ENCODE measurements at regions not wholly inside any gene's neighbourhood (a gene's known extent, or its start where the extent isn't known, plus 50 kb on each side); places are given as distances from the start of the nearest gene placed in this dataset.

DNA sequence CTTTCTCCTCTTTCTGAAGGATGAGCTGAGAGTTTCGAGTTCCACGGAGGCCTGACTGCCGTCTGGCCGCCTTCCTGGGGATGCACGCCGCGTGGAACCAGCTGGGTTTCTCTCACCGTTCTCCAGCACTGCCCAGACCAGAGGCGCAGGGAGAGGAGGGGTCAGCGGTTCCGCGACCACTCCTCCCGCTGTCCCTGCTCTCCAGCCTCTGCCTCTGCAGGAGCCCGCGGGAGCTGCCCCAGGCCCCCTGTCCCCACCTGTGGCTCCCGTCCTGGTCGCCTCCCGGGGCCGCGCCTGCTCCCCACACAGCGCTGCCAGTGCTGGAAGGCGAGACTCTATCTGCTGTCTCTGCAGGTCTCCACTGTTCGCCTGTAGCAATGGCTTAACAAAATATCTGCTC lies 106.8 kb upstream of the AFDN start:
- Histone ChIP-seq H3K4me1 (ENCODE audit: low read depth) (no peaks in the 10 kb centered on the region), H3K27me3 (no peaks in the 10 kb centered on the region), H3K36me3 (no peaks in the 10 kb centered on the region), H3K4me3 (no peak overlapping the region), H3K9me3 (ENCODE audit: low read depth) (no peaks in the 10 kb centered on the region), H3K27ac (no peak overlapping the region)
- DNase-seq (ENCODE audit: low read depth in 1 of 2, low spot score in 1 of 2) = no peak
- TF ChIP-seq, protein P1, sequence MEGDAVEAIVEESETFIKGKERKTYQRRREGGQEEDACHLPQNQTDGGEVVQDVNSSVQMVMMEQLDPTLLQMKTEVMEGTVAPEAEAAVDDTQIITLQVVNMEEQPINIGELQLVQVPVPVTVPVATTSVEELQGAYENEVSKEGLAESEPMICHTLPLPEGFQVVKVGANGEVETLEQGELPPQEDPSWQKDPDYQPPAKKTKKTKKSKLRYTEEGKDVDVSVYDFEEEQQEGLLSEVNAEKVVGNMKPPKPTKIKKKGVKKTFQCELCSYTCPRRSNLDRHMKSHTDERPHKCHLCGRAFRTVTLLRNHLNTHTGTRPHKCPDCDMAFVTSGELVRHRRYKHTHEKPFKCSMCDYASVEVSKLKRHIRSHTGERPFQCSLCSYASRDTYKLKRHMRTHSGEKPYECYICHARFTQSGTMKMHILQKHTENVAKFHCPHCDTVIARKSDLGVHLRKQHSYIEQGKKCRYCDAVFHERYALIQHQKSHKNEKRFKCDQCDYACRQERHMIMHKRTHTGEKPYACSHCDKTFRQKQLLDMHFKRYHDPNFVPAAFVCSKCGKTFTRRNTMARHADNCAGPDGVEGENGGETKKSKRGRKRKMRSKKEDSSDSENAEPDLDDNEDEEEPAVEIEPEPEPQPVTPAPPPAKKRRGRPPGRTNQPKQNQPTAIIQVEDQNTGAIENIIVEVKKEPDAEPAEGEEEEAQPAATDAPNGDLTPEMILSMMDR (IDR thresholded peaks at IDR 0.05; ENCODE audit: low read depth, low read length) = no peak

DNA sequence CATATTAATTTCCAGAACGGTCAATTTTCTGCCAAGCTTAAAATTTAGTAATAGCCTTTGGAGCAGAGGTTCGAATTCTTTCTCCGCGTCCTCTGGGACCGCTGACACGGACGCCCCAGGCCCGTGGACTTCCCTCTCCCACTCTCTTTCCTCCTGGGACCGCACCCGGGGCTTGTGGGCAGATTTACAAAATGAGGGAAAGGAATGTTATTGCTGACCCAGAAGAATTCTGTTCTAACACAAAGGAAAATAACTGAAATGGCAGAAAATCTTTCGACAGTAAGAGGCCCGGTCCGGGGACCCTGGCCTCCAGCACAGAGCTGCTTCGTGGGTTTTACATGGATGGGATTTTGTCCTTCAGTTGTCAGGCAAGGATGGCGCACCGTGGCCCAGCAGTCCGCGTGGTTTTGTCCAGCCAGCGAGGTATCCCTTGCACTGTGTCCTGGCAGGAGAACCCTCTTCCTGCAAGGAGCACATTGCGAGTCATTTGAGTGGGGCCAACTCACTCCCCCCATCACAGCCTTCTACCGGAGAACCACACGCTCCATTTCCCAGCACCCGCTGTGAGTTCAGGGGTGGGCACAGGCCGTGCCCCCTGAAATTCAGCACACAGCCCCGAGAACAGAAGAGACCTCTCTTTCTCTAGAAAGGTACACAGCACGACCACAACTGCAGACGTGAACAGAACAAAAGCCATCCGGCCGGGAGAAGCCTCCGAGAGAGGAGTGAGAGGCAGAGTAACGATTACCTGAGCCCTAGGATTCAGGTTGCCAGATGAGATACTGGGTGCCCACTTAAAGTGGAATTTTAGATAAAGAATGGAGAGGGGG lies 106.0 kb upstream of the AFDN start:
- TF ChIP-seq, protein P1 (IDR thresholded peaks at IDR 0.05; ENCODE audit: low read depth, low read length) = no peak
- Histone ChIP-seq H3K9me3 (ENCODE audit: low read depth) (no peaks in the 10 kb centered on the region), H3K27me3 (no peaks in the 10 kb centered on the region), H3K4me3 (no peak overlapping the region), H3K4me1 (ENCODE audit: low read depth) (no peaks in the 10 kb centered on the region), H3K36me3 (no peaks in the 10 kb centered on the region), H3K27ac (no peak overlapping the region)
- no peak for DNase-seq (ENCODE audit: low read depth in 1 of 2, low spot score in 1 of 2)

DNA sequence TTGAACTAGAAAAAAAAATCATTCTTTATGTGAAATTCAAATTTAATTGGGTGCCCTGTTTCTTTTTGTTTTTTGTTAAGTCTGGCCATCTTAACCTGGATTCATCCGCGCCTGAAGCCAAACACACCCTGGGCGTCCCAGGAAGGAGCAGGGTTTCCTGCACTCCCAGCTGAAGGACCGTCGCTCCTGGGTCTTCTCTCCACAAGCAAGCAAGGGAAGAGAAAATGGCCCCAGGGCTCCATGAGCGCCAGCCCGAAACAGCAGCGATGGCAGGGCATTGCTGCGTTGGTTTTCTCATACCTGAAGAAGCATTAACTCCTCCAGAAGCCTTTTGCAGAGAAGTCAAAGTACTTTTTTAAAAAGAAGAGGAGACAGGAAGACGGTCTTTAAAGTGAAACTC lies 105.4 kb upstream of the AFDN start:
- no peak for DNase-seq (ENCODE audit: low read depth in 1 of 2, low spot score in 1 of 2)
- TF ChIP-seq, protein P1 (IDR thresholded peaks at IDR 0.05; ENCODE audit: low read depth, low read length) = no peak
- no peak overlapping the region for H3K27ac ChIP-seq
- no peaks in the 10 kb centered on the region for H3K9me3 ChIP-seq (ENCODE audit: low read depth)
- H3K4me1 ChIP-seq (ENCODE audit: low read depth) = no peaks in the 10 kb centered on the region
- H3K4me3 ChIP-seq = no peak overlapping the region
- no peaks in the 10 kb centered on the region for H3K27me3 ChIP-seq
- no peaks in the 10 kb centered on the region for H3K36me3 ChIP-seq

DNA sequence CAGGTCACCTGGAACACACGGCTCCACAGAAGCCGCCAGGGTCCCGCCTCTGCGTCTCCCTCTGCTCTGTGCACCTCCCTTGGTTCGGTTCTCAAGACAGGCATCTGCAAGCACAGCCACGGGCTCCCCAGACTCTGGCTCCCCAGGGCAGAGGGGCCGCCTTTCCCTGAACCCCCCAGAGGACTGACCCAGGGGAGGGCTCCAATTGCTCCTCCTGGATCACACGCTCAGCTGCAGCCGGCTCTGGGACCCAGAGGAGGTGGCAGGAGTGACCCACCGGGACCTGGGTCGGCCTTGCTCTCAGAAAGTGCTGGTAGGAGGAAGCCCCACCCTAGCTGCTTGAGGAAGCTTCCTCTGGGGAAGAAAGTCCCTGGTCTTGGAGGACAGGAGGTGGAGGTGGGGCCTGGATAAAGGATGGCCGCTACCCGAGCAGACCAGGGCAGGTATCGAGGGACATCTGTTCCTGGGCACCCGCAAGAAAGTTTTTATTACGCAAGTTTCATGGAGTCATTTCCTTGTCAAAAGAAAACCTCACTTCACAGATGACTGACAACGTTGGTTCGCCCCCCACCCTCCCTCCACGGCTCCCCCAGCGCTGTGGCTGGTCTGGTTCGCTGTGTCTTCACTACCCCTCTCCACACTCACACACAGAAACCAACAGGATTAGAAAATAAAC lies 103.9 kb upstream of the AFDN start:
- DNase-seq (ENCODE audit: low read depth in 1 of 2, low spot score in 1 of 2) = no peak
- H3K36me3 ChIP-seq = no peaks in the 10 kb centered on the region
- no peaks in the 10 kb centered on the region for H3K4me1 ChIP-seq (ENCODE audit: low read depth)
- no peaks in the 10 kb centered on the region for H3K9me3 ChIP-seq (ENCODE audit: low read depth)
- no peak overlapping the region for H3K27ac ChIP-seq
- H3K4me3 ChIP-seq = no peak overlapping the region
- TF ChIP-seq, protein P1 (IDR thresholded peaks at IDR 0.05; ENCODE audit: low read depth, low read length) = no peak
- no peaks in the 10 kb centered on the region for H3K27me3 ChIP-seq

DNA sequence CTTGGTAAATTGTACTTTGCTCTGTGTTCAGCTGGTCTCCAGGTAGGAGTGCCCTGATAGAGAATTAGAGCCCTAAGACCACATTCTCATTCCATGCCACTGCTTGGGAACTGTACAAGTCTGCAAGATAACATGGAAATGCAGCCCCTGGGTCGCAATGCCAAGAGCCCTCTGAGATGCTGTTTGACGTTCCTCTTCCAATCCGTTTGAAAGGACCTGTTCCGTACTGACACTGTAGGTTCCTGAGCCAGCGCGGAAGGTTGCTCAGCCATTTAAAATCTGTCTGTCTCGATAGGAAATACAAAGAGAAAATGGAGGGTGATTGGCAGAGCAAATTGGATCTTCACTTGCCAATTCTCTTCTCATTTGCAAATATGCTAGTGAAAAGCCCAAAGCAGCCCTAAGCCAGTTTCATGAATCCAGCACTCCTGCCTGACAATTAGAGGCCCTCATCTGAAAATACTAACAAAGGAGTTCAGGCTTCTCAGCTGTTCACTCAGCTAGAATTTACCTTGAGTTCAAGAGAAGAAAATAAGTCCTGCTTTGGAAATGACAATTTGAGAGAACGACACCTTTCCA lies 100.6 kb upstream of the AFDN start:
- no peak overlapping the region for H3K27ac ChIP-seq
- no peak for DNase-seq (ENCODE audit: low read depth in 1 of 2, low spot score in 1 of 2)
- H3K4me1 ChIP-seq (ENCODE audit: low read depth) = no peaks in the 10 kb centered on the region
- H3K27me3 ChIP-seq = no peaks in the 10 kb centered on the region
- TF ChIP-seq, protein P1 (IDR thresholded peaks at IDR 0.05; ENCODE audit: low read depth, low read length) = no peak
- H3K36me3 ChIP-seq = no peaks in the 10 kb centered on the region
- no peak overlapping the region for H3K4me3 ChIP-seq
- H3K9me3 ChIP-seq (ENCODE audit: low read depth) = no peaks in the 10 kb centered on the region
